GM12878 (cell line): ENCODE measurements at regions not wholly inside any gene's neighbourhood (a gene's known extent, or its start where the extent isn't known, plus 50 kb on each side); places are given as distances from the start of the nearest gene placed in this dataset.
A peak's percentile ranks its signal among the peaks of the same experiment; 100 is the strongest.

Experiments used
- ATAC-seq: fragments of 200-7000 bp; cut with Tn5 transposase; 3 replicates; pipeline ENCODE4 v1.9.1; 2020; ENCODE audit warnings: mild to moderate bottlenecking, moderate library complexity
- BruUV-seq: library from RNA; stranded (reverse); fragments of 400-500 nt; replicated peaks from 2 replicates; lab custom pipeline; 2021; lab: Mats Ljungman, UMichigan
- CTCF ChIA-PET: fragments of 300-600 bp; sonication (Branson Sonifier 250); formaldehyde crosslinking; extraction: SDS; loops from one replicate; lab custom pipeline; 2021; ENCODE audit warnings: inconsistent platforms; lab: Yijun Ruan, JAX
- POLR2A ChIA-PET: fragments of 350-600 bp; formaldehyde crosslinking; extraction: SDS; loops from one replicate; lab custom pipeline; 2021; ENCODE audit warnings: inconsistent platforms; lab: Charles Lee
- RAD21 ChIA-PET: fragments of 300-600 bp; sonication (Branson Sonifier 250); formaldehyde crosslinking; loops from one replicate; lab custom pipeline; 2023; ENCODE audit warnings: antibody characterized with exemption; ENCODE audit not compliant: unreplicated experiment; lab: Charles Lee
- SMC1A ChIA-PET: fragments of 300-600 bp; sonication (Branson Sonifier 250); formaldehyde crosslinking; loops from one replicate; lab custom pipeline; 2023; ENCODE audit not compliant: unreplicated experiment, uncharacterized antibody; lab: Charles Lee
- DNase-seq: peaks from one replicate; pipeline ENCODE4 v3.0.0-alpha.2; 2011; ENCODE audit warnings: low read depth, low spot score
- FAIRE-seq: peaks from 3 replicates; lab custom pipeline; 2011; peaks lifted over from hg19 to GRCh38; lab: Jason Lieb, UNC
- H2AFZ ChIP-seq: 2 replicates; pipeline ENCODE4 v1.6.0; 2011; ENCODE audit warnings: low read depth, low read length, control low read depth; ENCODE audit not compliant: control insufficient read depth
- H3K27ac ChIP-seq: 2 replicates; pipeline ENCODE4 v1.5.1; 2011; ENCODE audit warnings: control low read depth; ENCODE audit not compliant: control insufficient read depth, insufficient read depth
- H3K27me3 ChIP-seq, 2 experiments: replicated peaks in 1 of 2; 2 replicates each; pipeline versions ENCODE4 v1.6.0 to v1.6.1; 2011; ENCODE audit warnings: low read length in 1 of 2; ENCODE audit not compliant: control insufficient read depth in 2 of 2, insufficient read depth in 2 of 2
- H3K36me3 ChIP-seq, 2 experiments: 2 replicates each; pipeline ENCODE4 v1.5.1; 2011; ENCODE audit warnings: low read length in 1 of 2; ENCODE audit not compliant: control insufficient read depth in 2 of 2, insufficient read depth in 2 of 2
- H3K4me1 ChIP-seq: 2 replicates; pipeline ENCODE4 v1.6.1; 2011; ENCODE audit warnings: mild to moderate bottlenecking, low read length, moderate library complexity, mixed read lengths; ENCODE audit not compliant: control insufficient read depth, insufficient read depth
- H3K4me2 ChIP-seq: 2 replicates; pipeline ENCODE4 v1.6.0; 2011; ENCODE audit warnings: control low read depth; ENCODE audit not compliant: control insufficient read depth, insufficient read depth
- H3K4me3 ChIP-seq: fragments of 200-600 bp; sonication (generic); 2 replicates; pipeline ENCODE4 v1.5.1; 2016
- H3K79me2 ChIP-seq: 2 replicates; pipeline ENCODE4 v1.6.0; 2011; ENCODE audit warnings: low read length; ENCODE audit not compliant: control insufficient read depth, insufficient read depth
- H3K9ac ChIP-seq: 2 replicates; pipeline ENCODE4 v1.8.0; 2011; ENCODE audit warnings: low read length, control low read depth, mixed read lengths; ENCODE audit not compliant: control insufficient read depth, insufficient read depth
- H3K9me3 ChIP-seq: replicated peaks from 3 replicates; pipeline ENCODE4 v1.5.1; 2011; ENCODE audit warnings: mild to moderate bottlenecking, low read length; ENCODE audit not compliant: control insufficient read depth, insufficient read depth
- H4K20me1 ChIP-seq: 2 replicates; pipeline ENCODE4 v1.6.0; 2011; ENCODE audit not compliant: control insufficient read depth, insufficient read depth
- BCL11A ChIP-seq: IDR thresholded peaks from 2 replicates; pipeline ENCODE4 v1.6.1; 2011; ENCODE audit warnings: low read depth, low read length
- RUNX3 ChIP-seq: IDR thresholded peaks from 2 replicates; pipeline ENCODE4 v1.6.1; 2012; ENCODE audit warnings: low read length, inconsistent platforms
- ZNF592 ChIP-seq: fragments of 450-650 bp; IDR thresholded peaks from 2 replicates; pipeline ENCODE4 v1.6.1; 2017; ENCODE audit warnings: mild to moderate bottlenecking, moderate library complexity
- WGBS: methylation state at CpG from one replicate; pipeline ENCODE4 v1.1.6; 2016; ENCODE audit warnings: low lambda C conversion rate; ENCODE audit not compliant: insufficient replicate concordance, insufficient coverage; ENCODE audit errors: missing lambda C conversion rate; 5-methylcytosine and 5-hydroxymethylcytosine counted together
- in situ Hi-C: fragments of 300-500 bp; cut with MboI; formaldehyde crosslinking; loops from 9 replicates; pipeline ENCODE4 v1.14.3; 2018; ENCODE audit warnings: mixed read lengths
- intact Hi-C: fragments of 100-400 bp; cut with micrococcal nuclease; formaldehyde crosslinking; loops from one replicate; pipeline ENCODE4 v1.14.2; 2022; ENCODE audit not compliant: unreplicated experiment

GRCh38 chrX:79601341-79602131 is 234.4 kb upstream of the ITM2A start:
- TF ChIP-seq ZNF592 (no peak), BCL11A (no peak), RUNX3 (no peak)
- ChIA-PET CTCF (interaction anchor here (0.5 to 1.5 kb wide), 2 partner anchors 123 to 1046 kb away, joined by 3 read pairs; no protein-coding TSS in a partner anchor), SMC1A (interaction anchor here (0.7 to 1.5 kb wide), 6 partner anchors 10 to 61 kb away, joined by 3 to 8 read pairs (median 3); no protein-coding TSS in a partner anchor), POLR2A (no interaction called here), RAD21 (no interaction called here)
- FAIRE-seq (no peak), ATAC-seq (peak; percentile 17; the same call in 1 of the 3 replicates), DNase-seq (no peak)
- Histone ChIP-seq H3K9ac (no peak overlapping the region), H3K27ac (no peak overlapping the region), H3K27me3 (no peaks in the 10 kb centered on the region), H3K9me3 (no peaks in the 10 kb centered on the region), H3K79me2 (no peaks in the 10 kb centered on the region), H2AFZ (no peak overlapping the region), H4K20me1 (no peaks in the 10 kb centered on the region), H3K4me2 (no peak overlapping the region), H3K36me3 (no peaks in the 10 kb centered on the region), H3K4me1 (no peaks in the 10 kb centered on the region), H3K4me3 (no peak overlapping the region)
- in situ Hi-C loops = no loop called here
- intact Hi-C loops = no loop called here
- WGBS = 21% methylated on average over 3 of the region's 3 CpGs
- BruUV-seq = no TSS peak
